NCI-H82 treated with DMSO at 0.1 percent for 48 hours (cell line): ENCODE measurements at regions not wholly inside any gene's neighbourhood (a gene's known extent, or its start where the extent isn't known, plus 50 kb on each side); places are given as distances from the start of the nearest gene placed in this dataset.
"Not testable (repeated sequence)": the region's sequence is repeated elsewhere in the genome, so short reads cannot be mapped to it uniquely, and the experiment has no call there.

Source experiments
- DNase-seq: peaks from one replicate; lab custom pipeline; 2025; ENCODE audit not compliant: unreplicated experiment; lab: John Stamatoyannopoulos, UW

DNA sequence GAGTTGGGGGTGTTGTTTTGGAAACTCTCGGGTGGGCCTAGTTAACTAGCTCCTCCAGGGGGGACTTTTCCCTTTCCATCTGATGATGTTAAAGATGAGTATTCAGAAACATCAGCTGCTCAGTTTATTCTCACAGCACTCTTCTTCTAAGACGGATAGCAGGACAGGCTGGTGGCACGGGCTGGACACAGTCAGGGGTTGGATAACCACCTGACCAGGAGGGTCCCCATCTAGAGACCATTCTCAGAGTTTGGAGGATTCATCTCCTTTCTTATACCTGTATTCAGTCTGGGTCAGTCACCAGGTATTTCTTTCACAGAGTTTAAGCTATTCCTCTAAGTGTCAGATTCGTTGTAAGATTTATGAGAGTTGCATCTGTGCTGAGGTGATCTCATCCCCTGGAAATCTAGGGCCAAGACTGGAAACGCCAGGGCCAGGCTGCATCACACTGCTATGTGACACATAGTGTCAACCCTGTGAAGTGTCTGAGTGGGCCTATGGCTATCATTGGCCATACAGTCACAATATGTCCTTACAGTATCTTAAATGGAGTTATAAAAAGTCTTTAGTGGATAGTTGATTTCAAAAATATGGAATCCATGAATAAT is 111.7 kb downstream of the FAM50B start:
- no peak for DNase-seq

DNA sequence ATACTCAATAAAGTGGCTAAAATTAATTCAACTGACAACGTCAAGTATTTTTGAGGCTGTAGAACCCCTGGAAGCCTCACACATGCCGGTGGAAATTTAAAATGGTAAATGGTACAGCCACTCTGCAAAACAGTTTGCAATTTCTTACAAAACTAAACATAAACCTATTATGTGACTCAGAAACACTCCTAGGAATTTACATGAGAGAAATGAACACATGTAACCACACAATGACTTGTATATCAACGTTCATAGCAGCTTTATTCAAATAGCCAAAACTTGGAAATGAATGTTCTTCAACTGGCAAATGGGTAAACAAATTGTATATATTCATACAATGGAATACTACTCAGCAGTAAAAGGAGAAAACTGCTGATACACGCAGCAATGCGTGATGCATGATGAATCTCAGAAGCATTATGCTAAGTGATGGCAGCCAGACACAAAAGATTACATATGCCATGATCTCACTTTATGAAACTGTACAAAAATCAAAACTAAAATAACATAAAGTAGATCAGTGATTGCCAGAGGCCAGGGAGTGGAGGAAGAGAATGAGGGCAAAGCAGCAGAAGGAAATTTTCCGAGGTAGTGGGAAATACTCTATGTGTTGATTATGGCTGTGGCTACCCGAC is 112.5 kb downstream of the FAM50B start:
- no peak for DNase-seq

DNA sequence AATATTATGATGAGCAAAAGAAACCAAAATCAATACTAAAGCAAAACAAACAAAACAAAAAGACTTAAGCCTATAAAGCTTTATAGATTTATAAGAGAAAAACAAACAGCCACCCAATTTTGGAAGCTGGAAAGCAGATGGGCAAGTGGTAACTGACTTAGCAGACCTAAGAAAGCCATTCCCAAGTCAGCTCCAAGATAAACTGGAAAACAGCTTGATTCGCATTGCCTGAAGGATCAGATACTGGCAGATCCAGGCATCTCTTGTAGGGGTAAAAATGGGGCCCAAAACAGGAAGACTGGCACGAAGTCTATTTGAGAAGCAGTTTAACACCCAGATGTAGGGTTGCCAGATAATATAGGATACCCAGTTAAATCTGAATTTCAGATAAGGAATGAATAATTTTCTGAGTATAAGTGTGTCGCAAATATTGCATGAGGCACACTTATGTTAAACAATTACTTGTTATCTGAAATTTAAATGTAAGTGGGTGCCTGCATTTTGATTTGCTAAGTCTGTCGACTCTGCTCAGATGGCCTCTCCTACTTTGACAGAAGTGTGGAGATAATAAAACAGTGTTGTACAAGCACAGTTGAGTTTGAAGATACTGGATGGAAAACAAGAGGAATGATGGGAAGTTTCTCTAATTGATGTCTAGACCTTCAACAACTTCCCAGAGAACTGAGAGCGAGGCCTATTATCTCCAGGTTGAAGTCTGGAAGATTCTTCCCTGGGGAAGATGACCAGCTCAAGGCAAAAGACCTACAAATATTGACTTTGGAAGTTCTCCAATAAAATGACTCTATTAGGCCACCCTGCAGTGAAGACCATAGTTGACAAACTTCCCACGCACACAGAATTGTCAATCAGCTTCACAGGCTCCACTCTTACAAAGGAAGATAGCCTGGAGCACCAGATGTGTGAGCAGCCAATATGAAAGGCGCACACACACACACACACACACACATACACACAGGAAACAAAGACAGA is 113.4 kb downstream of the FAM50B start:
- no peak for DNase-seq

GRCh38 chr6:3963426-3963825 is 114.3 kb downstream of the FAM50B start:
- no peak for DNase-seq

- no peak for DNase-seq
Observed at GRCh38 chr6:3965071-3965718, 113.7 kb downstream of the FAM217A start.

DNA sequence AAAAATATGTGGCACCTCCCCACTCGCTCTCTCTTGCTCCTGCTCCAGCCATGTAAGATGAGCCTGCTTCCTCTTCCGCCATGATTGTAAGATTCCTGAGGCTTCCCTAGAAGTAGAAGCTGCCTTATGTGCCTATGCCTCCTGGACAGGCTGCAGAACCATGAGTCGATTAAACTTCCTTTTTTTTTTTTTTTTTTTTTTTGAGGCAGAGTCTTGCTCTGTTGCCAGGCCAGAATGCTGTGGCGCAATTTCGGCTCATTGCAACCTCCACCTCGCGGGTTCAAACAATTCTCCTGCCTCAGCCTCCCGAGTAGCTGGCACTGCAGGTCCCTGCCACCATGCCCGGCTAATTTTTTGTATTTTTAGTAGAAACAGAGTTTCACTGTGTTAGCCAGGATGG is 112.5 kb downstream of the FAM217A start:
- no peak for DNase-seq

- no peak for DNase-seq
Observed at GRCh38 chr6:3970097-3970496, 108.8 kb downstream of the FAM217A start.

DNA sequence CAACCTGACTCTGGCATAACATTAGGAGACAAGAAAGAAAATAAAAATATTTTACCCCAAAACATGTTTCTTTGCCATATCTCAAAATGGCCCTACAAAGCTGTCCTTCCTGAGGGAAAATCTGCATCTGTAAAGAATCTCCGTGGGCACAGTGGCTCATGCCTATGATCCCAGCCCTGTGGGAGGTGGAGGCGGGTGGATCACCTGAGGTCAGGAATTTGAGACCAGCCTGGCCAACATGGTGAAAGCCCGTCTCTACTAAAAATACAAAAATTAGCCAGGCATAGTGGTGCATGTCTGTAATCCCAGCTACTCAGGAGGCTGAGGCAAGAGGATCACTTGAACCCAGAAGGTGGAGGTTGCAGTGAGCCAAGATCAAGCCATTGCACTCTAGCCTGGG is 105.8 kb downstream of the FAM217A start:
- DNase-seq = not testable (repeated sequence)

DNA sequence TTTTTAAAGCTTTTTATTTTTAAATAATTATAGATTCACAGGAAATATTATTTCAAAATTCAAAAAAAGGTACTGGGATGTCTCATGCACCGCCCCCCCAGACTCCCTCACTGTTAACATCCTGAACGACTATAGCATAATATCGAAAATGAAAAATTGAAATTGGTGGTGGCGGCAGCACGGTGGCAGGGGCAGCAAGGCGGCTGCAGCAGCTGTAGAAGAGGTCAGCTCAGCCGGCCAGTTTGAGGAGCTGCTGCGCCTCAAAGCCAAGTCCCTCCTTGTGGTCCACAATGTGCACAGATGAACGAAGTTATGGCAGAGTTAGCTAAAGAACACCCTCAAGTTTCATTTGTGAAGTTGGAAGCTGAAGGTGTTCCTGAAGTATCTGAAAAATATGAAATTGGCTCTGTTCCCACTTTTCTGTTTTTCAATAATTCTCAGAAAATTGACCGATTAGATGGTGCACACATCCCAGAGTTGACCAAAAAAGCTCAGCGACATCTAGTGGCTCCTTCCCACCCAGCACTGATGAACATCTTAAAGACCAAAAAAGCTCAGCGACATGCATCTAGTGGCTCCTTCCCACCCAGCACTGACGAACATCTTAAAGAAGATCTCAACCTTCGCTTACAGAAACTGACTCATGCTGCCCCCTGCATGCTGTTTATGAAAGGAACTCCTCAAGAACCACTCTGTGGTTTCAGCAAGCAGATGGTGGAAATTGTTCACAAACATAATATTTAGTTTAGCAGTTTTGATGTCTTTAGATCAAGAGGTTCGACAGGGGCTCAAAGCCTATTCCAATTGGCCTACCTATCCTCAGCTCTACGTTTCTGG is 100.8 kb downstream of the FAM217A start:
- DNase-seq = peak; percentile 70

DNA sequence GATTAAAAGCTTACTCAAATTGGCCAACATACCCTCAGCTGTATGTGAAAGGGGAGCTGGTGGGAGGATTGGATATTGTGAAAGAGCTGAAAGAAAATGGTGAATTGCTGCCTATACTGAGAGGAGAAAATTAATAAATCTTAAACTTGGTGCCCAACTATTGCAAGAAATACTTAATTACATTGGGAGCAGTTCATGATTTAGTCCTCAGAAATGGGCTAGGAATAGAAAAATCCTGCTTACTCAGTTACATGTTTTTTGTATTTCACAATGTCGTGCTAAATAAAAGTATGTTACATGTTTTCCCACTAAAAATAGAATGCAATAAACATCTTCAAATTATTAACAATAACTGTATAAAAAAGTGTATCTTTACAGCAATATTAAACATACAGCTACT is 100.0 kb downstream of the FAM217A start:
- not testable (repeated sequence) for DNase-seq

GRCh38 chr6:3981917-3982316 is 97.0 kb downstream of the FAM217A start:
- no peak for DNase-seq

GRCh38 chr6:3983778-3984177 is 95.2 kb downstream of the FAM217A start:
- DNase-seq = no peak

GRCh38 chr6:3984494-3984893 is 94.4 kb downstream of the FAM217A start:
- DNase-seq = no peak

- no peak for DNase-seq
Observed at GRCh38 chr6:3986241-3986640, 92.7 kb downstream of the FAM217A start.

DNA sequence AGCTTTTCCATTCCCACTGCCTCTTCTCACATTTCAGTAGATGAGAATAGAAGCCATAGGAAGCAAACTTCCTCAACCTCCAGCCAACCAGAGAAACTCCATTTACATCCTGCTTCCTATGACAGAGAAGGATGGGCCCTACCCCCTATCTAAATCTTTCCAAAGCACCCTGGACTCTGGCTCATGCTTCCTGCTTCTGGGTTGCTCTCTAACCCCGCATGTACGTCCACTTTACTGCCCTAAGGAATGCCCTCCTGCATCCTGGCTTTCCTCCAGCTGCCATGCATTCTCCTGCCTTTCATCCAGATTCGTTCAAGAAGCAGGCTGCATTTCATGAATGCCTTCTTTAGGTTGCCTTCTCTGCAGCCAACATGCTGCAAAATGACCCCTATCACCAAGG is 91.9 kb downstream of the FAM217A start:
- no peak for DNase-seq

- no peak for DNase-seq
Observed at GRCh38 chr6:3987576-3987975, 91.4 kb downstream of the FAM217A start.

GRCh38 chr6:3990692-3991491 is 88.0 kb downstream of the FAM217A start:
- peak; percentile 90 for DNase-seq

GRCh38 chr6:3991941-3992340 is 87.0 kb downstream of the FAM217A start:
- no peak for DNase-seq

DNA sequence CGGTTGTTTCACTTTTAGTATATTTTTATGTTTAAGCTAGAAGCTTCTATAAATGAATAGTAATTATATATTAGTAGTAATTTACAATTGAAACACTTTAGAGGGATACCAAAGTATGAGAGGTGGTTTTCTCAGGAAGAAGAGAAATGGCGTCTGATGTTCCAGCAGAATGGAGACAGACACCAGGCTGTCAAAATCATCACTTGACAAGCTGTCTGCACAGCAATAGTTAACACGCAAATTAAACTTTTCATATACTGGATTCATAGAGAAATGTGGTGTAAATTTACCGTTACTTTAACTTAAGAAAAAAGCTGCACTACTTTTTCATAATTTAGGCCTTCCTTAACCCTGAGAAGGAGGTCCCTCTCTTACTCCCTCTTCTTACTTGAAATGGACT is 82.6 kb downstream of the FAM217A start:
- DNase-seq = no peak
